ENCODE measurements at regions not wholly inside any gene's neighbourhood (a gene's known extent, or its start where the extent isn't known, plus 50 kb on each side); places are given as distances from the start of the nearest gene placed in this dataset.

- TF ChIP-seq CTCF (IDR thresholded peaks at IDR 0.05) (no peak), ZFX (IDR thresholded peaks at IDR 0.05; ENCODE audit: borderline replicate concordance) (no peak)
Measured at GRCh38 chr1:22236900-22237299, 94.0 kb upstream of the WNT4 start.
